HFF-Myc (cell line): ENCODE measurements at regions not wholly inside any gene's neighbourhood (a gene's known extent, or its start where the extent isn't known, plus 50 kb on each side); places are given as distances from the start of the nearest gene placed in this dataset.
"Not testable (repeated sequence)": the region's sequence is repeated elsewhere in the genome, so short reads cannot be mapped to it uniquely, and the experiment has no call there.

Source experiments
- DNase-seq: peaks from one replicate; pipeline ENCODE4 v3.0.0-alpha.2; 2011; ENCODE audit warnings: low read depth; ENCODE audit errors: extremely low read depth
- H3K4me3 ChIP-seq: replicated peaks from 2 replicates; pipeline ENCODE4 v1.5.1; 2011; ENCODE audit warnings: low read depth, mild to moderate bottlenecking, control low read depth, low read length
- CTCF ChIP-seq: IDR thresholded peaks from 2 replicates; pipeline ENCODE4 v1.5.1; 2012; ENCODE audit warnings: mild to moderate bottlenecking, low read depth, low read length, control low read depth; ENCODE audit errors: missing control alignments

DNA sequence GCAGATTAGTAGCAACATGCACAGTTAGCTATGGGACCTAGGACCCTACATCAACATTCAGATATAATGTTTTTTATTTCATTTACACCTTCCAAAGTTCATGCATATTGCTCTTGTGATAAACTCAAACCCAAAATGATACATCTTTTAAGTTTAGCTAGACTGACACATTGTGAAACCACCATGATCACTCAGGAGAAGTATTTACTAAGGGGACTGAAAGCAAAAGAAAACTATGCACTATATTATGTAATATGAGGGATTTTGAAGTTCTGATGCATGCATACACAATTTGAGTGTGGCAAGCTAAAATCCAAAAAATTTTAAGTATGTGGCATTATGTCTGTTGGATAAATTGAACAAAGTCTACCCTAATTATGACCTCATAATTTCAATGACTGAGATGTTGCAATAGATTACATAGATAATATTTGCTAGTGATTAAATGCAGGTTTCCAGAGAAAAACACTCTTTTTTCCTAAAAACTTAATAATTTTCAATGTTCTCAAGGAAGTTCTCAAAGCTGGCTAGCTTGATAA lies 914.8 kb upstream of the GRIA3 start:
- H3K4me3 ChIP-seq, result no peak overlapping the region
- DNase-seq, result no peak
- TF ChIP-seq CTCF, result no peak

DNA sequence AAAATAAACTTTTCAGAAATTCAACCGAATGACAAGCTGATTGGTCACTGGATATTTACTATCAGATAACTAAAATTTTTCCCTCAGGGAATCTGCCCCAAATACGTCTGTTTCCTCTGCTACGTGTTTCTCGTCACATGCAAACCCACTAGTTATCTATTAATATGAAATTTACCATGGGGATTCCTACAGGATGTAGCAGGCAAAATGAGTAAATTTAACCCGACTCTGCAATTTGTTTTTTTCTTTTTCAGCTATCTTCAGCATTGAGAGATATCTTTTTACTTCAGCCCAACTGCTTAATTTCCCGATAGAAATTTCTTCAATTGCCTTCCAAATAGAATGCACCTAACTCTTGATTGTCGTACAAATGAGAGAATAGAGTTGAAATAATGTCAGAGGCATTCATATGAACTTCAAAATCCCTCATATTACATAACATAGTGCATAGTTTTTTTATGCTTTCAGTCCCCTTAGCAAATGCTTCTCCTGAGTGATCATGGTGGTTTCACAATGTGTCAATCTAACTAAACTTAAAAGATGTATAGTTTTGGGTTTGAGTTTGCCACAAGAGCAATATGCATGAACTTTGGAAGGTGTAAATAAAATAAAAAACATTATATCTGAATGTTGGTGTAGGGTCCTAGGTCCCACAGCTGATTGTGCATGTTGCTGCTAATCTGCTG lies 913.1 kb upstream of the GRIA3 start:
- TF ChIP-seq CTCF, result no peak
- H3K4me3 ChIP-seq, result no peak overlapping the region
- no peak for DNase-seq

- DNase-seq, result no peak
These were observed 912.1 kb upstream of the GRIA3 start for GRCh38 chrX:122272011-122272410.

GRCh38 chrX:122279746-122280145 lies 904.3 kb upstream of the GRIA3 start:
- no peak overlapping the region for H3K4me3 ChIP-seq

More at GRCh38 chrX:122272011-122272410, 912.1 kb upstream of the GRIA3 start:
- TF ChIP-seq CTCF, result no peak
- no peak overlapping the region for H3K4me3 ChIP-seq

DNA sequence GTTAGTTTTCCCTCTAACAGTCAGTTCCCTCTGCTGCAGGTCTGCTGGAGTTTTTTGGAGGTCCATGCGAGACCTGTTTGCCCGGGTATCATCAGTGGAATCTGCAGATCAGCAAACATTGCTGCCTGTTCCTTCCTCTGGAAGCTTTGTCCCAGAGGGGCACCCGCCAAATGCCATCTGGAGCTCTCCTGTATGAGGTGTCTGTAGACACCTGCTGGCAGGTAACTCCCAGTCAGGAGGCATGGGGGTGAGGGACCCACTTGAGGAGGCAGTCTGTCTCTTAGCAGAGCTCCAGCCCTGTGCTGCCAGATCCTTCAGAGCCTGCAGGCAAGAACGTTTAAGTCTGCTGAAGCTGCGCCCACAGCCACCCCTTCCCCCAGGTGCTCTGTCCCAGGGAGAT lies 884.3 kb upstream of the GRIA3 start:
- not testable (repeated sequence) for H3K4me3 ChIP-seq, DNase-seq

More at GRCh38 chrX:122279746-122280145, 904.3 kb upstream of the GRIA3 start:
- TF ChIP-seq CTCF, result no peak
- no peak for DNase-seq

GRCh38 chrX:122301491-122301890 lies 882.6 kb upstream of the GRIA3 start:
- H3K4me3 ChIP-seq, result no peak overlapping the region
- no peak for TF ChIP-seq CTCF
- no peak for DNase-seq

GRCh38 chrX:122303761-122304160 lies 880.3 kb upstream of the GRIA3 start:
- no peak overlapping the region for H3K4me3 ChIP-seq
- no peak for DNase-seq
- TF ChIP-seq CTCF, result no peak
